GM19238 (cell line): ENCODE measurements at regions not wholly inside any gene's neighbourhood (a gene's known extent, or its start where the extent isn't known, plus 50 kb on each side); places are given as distances from the start of the nearest gene placed in this dataset.
"Not testable (repeated sequence)": the region's sequence is repeated elsewhere in the genome, so short reads cannot be mapped to it uniquely, and the experiment has no call there.

Experiments used
- DNase-seq: peaks from one replicate; pipeline ENCODE4 v3.0.0; 2011; ENCODE audit warnings: low spot score; ENCODE audit not compliant: insufficient read length

DNA sequence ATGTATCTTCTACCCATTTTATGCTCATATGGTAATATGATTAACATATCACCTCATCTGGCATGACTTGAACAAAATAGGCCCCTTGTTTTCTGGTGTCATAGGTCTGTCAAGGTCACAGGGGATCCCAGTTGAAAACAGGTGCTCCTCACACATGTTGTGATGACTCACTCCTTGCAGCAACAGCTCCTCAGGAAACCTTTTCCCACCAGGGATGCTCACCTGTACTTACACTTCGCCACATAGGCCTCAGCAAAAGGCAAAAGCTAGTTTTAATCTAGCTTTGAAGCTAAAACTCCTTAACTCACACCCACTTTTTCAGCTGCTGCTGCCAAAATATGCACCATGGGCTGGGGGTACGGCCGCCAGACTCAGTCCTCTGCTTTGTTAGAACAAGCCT is 110.0 kb upstream of the SOX21 start:
- no peak for DNase-seq

DNA sequence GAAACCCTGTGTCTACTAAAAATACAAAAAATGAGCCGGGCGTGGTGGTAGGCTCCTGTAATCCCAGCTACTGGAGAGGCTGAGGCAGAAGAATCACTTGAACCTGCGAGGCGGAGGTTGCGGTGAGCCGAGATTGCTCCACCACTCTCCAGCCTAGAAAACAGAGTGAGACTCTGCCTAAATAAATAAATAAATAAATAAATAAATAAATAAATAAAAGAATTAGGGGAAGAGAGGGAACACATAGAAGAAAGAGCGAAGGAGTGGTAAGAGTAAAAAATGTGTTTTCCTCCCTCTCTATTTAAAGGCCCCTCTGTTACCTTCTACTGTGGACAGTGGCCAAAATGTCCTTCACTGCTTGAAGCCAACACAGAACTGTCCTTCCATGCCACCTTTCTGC is 103.9 kb upstream of the SOX21 start:
- DNase-seq, result no peak

DNA sequence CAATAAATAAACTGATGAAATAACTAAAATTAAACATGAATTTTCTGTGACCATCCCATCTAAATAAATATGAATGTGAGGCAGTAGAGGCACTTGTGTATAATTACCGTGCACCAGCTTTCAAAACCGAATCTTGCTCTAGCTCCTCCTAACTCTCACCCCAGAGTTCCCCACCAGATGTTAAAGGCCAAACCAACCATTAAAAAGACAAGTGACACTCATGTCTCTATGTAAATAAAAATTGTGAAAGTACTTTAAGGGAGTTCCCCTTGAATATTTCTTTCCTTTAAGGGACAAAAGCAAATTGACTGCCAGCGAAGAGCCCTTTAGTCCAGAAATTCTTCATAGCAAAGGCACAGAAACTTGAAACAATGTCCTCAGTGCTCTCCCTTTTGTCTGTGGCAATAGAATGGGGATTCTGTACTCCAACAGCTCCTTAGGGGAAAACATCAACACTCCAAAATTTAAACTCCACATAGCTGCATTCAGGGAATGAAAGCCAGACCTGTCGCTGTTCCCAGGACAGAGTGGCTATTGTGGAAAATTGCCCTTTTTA is 101.7 kb upstream of the SOX21 start:
- DNase-seq, result peak; percentile 13

DNA sequence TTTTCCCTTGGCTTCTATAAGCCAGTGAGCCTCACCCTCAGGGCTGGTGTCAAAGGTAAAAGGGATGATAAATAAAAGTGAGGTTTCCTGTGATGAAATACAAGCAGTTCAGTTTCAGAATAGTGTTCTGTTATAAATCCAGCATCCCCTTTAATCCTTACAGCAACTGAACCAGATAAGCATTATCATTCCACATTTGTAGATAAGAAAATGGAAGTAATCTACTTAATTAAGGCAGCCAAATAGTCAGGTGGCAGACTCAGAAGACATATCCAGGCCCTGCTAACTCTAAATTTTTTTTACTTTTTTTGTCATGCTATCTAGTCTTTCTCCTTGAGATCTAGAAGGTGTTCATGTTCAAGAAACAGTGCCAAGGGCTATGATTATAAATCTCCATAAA is 99.4 kb upstream of the SOX21 start:
- no peak for DNase-seq

DNA sequence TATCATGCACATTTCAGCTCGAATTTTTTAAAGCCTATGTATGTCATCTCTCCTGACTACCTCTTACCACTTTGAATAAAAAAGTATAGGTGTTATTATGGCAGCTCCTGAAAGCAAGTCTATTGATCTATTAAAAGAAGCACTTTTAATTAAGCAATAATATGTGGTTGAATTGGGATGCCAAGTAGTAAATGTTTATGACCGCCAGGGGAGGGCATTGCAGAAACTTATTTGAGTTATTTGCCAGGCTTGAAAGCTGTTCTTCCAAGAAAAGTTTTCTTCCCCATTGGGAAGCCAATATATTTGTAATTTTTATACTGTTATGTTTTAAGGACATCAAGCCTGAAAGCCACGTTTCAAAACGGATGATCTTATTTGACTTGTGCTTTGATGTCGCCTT is 88.1 kb upstream of the SOX21 start:
- no peak for DNase-seq

DNA sequence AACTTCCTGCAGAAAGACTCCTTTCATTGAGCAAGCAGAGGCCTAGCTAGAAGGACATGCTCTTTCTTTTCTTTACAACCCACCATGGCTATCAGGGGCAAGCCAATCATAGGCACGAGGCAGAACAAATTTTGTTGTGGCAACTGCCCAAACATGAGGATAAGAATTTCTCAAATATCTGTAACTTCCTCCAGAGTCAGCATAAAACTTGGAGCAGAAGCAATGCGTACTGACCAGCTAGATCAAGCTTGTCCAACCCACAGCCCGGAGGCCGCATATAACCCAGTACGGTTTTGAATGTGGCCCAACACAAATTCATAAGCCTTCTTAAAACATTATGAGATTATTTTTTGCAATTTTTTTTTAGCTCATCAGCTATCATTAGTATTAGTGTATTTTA is 87.0 kb upstream of the SOX21 start:
- DNase-seq, result no peak

DNA sequence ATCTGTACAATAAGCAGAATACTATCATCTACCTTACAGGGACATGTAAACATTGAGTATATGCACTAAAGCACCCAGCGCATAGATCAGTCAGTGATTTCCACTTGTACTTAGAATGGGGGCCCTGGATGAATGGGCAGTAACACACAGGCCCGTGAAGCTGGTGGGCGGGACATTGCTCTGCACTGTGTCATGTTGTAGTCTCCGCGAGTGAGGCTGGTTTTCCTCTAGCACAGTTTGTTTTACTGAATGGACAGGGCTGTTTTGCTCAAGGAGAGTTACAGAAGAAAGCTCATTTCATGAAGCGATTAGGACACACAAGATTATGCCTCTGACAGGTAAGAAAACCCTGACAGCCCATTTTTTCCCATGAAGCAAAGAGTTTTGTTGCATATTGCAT is 86.4 kb upstream of the SOX21 start:
- no peak for DNase-seq

DNA sequence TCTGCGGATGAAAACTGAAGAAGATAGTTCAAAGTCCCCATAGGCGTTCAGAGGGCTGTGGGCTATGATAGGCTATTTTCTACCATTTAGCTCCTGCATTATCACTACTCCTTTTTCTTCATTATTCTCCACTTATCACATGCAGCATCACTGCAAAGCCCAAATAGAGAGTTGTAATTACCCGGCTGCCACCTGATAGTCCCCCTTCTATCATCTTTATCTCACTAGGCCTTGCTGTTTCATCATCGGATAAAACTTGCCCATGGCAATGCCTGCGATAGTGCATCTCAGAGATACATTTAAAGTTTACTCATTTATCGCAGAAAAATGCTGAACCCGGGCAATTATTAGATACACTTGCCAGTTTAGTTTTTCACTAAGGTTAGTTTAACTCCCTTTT is 82.9 kb upstream of the SOX21 start:
- DNase-seq, result no peak

DNA sequence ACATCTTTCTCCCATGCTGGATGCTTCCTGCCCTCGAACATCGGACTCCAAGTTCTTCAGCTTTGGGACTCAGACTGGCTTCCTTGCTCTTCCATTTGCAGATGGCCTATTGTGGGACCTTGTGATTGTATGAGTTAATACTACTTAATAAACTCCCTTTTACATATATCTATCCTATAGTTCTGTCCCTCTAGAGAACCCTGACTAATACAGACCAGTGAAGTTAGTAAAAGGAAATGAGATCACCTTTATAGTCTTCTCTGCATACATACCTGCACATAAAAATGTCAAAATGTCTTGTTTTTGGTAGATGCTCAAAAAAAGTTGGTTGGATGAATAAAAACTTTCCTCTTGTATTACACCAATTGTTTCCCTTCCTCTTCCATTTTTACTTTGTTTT is 73.9 kb upstream of the SOX21 start:
- not testable (repeated sequence) for DNase-seq

DNA sequence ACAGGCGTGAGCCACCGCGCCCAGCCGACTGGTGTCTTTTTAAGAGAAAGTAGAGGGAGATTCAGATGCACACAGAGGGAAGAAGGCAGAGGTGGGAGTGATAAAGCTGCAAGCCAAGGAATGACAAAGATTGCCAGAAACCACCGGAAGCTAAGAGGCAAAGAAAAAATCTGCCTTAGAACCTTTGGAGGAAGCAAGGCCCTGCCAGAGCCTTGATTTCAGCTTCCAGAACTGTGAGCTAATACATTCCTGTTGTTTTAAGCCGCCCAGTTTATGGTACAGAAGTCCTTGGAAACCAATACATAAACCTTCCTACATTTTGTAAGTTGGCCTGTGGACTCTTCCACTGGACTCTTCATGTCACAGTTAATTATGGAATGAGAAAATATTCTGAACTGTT is 71.7 kb upstream of the SOX21 start:
- DNase-seq, result no peak

DNA sequence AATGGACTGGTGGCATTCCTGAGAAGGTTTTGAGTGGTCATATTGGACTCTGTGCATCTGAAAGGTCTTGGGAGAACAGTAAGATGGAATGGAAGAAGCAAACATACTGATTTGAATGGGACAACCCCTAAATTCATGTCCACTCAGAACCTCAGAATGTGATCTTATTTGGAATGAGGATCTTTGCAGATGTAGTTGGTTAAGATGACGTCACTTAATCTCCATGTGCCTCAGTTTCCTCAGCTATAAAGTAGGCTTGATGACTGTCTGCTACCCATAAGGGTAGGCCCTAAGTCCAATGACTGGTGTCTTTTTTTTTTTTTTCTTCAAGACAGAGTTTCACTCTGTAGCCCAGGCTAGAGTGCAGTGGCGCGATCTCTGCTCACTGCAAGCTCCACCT is 71.1 kb upstream of the SOX21 start:
- no peak for DNase-seq

DNA sequence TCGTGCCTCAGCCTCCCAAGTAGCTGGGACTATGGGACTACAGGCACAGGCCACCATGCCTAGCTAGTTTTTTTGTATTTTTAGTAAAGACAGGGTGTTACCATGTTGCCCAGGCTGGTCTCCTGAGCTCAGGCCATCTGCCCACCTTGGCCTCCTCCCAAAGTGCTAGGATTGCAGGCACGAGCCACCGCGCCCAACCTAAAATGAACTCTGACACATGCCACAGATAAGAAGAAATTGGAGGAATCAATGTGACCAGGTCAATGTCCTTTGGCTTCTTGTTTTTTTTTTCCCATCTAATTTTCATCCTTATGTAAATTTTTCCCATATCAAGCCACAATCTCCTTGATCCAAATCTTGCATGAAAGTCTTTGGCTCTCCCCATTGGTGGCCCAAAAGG is 68.1 kb upstream of the SOX21 start:
- no peak for DNase-seq

DNA sequence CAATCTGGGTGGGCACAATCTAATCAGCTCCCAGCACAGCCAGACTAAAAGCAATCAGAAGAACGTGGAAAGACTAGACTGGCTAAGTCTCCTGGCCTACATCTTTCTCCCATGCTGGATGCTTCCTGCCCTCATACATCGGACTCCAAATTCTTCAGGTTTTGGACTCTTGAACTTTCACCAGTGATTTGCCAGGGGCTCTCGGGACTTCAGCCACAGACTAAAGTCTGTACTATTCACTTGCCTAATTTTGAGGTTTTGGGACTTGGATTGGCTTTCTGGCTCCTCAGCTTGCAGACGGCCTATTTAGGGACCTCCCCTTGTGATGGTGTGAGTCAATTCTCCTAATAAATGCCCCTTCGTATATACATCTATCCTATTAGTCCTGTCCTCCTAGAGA is 66.6 kb upstream of the SOX21 start:
- DNase-seq, result no peak

DNA sequence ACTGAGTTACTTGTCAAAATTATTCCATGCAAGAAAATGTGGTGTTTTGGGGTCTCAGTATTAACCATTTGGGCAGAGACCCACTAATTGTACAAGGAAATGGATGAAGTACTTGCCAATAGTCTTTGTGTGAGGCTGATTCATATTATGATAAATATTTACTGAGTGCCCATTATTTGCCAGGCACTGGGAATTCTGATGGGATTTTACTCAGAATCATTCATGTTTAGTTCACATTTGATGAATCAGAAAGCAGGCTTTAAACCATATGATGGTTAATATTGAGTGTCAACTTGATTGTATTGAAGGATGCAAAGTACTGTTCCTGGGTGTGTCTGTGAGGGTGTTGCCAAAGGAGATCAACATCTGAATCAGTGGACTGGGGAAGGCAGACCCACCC is 66.2 kb upstream of the SOX21 start:
- no peak for DNase-seq

DNA sequence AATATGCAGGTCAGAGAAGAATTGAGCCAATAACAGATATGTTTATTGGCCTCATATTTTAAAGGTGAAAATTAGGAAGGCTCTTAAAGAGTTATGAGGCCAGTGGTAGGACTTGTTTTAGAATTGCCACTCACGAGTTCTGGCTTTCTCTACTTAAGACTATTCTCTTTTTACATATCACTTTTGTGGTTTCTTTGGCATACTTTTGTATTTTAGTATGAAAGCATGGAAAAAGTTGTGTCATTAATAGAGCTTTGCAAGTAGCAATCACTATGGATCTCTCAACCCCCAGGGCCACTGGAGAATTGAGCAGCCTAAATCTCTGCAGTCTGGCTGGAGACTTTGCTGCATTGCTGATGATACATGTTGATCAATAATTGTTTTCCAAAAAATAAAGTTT is 64.6 kb upstream of the SOX21 start:
- DNase-seq, result no peak

DNA sequence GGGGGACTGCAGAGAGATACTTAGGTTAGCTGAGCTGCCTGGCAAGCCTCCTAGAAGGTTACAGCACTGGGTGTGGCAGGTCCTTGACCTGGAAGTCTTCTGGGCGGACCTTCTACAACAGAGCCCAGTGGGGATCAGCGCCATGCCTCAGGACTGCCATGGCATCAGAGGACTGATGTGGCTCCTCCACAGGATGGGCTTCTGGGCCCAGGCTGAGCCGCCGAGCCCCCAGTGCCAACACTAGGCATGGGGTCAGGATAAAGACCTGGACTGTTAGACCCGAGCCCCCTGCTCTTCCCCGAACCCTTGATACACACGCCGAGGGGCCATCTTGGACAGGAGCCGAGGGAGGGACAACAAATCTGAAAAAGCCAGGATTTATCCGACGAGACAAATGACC is 64.0 kb upstream of the SOX21 start:
- DNase-seq, result no peak

DNA sequence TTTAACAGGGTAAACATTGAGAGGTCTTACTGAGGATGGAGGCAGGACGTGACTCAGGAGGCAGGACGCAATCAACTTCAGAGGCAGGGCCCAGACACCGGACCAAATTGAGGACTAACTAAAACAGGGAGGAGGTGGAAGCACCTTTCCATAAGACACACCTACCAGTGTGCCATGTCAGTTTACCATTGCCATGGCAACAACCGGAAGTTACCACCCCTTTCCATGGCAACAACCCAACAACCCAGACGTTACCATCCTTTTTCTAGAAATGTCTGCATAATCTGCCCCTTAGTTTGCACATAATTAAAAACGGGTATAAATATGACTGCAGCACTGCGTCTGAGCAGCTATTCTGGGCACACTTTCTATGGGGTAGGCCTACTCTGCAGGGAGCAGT is 53.5 kb upstream of the SOX21 start:
- no peak for DNase-seq

DNA sequence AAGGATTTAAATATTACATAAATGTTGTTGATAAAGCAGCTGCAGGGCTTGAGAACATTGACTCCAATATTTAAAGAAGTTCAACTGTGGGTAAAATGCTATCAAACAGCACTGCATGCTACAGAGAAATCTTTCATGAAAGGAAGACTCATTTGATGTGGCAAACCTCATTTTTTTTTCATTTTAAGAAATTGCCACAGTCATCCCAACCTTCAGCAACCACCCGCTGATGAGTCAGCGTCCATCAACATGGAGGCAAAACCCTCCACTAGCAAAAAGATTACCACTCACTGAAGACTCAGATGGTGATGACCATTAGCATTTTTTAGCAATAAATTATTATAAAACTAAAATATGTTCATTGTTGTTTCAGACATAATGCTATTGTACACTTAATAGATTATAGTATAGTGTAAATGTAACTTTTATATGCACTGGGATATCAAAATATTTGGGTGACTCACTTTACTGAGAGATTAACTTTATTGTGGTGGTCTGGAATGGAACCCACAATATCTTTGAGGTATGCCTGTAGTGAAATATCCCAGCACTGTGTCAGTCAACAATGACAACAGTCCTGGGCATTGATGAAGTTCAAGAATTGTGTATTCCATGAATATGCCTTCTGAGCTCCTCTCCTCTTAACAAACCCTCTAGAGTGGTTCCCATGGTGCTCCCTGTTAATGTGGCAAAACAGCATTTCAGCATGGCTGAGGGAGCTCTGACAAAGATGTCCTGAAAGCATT is 52.4 kb upstream of the SOX21 start:
- DNase-seq, result no peak
